NCI-H2081 treated with DMSO at 0.1 percent for 48 hours (cell line): ENCODE measurements at regions not wholly inside any gene's neighbourhood (a gene's known extent, or its start where the extent isn't known, plus 50 kb on each side); places are given as distances from the start of the nearest gene placed in this dataset.
A peak's percentile ranks its signal among the peaks of the same experiment; 100 is the strongest.
"Not testable (repeated sequence)": the region's sequence is repeated elsewhere in the genome, so short reads cannot be mapped to it uniquely, and the experiment has no call there.

Source experiments
- DNase-seq: peaks from one replicate; lab custom pipeline; 2025; lab: John Stamatoyannopoulos, UW

- DNase-seq: no peak
Observed at GRCh38 chr5:6548756-6549285, 84.0 kb downstream of the NSUN2 start.

- DNase-seq: not testable (repeated sequence)
Observed at GRCh38 chr5:6547926-6548519, 84.8 kb downstream of the NSUN2 start.

- DNase-seq: no peak
Observed at GRCh38 chr5:6547498-6547897, 85.3 kb downstream of the NSUN2 start.

- peak; percentile 96 for DNase-seq
Observed at GRCh38 chr5:6545770-6546690, 86.8 kb downstream of the NSUN2 start.

- no peak for DNase-seq
Observed at GRCh38 chr5:6545036-6545693, 87.7 kb downstream of the NSUN2 start.

GRCh38 chr5:6544561-6544935, 88.3 kb downstream of the NSUN2 start:
- no peak for DNase-seq
